ENCODE measurements at regions not wholly inside any gene's neighbourhood (a gene's known extent, or its start where the extent isn't known, plus 50 kb on each side); places are given as distances from the start of the nearest gene placed in this dataset.
"Not testable (repeated sequence)": the region's sequence is repeated elsewhere in the genome, so short reads cannot be mapped to it uniquely, and the experiment has no call there.

- H3K27me3 Mint-ChIP-seq (ENCODE audit: unreplicated experiment); DNase-seq (ENCODE audit: extremely low spot score, unreplicated experiment); H3K4me1 Mint-ChIP-seq (ENCODE audit: unreplicated experiment); H3K4me3 Mint-ChIP-seq (ENCODE audit: unreplicated experiment); H3K36me3 Mint-ChIP-seq (ENCODE audit: unreplicated experiment); H3K9me3 Mint-ChIP-seq (ENCODE audit: unreplicated experiment); H3K27ac Mint-ChIP-seq (ENCODE audit: unreplicated experiment): not testable (repeated sequence)
Observed at GRCh38 chr1:83142802-83143201, 856.1 kb downstream of the TTLL7 start.

GRCh38 chr1:83135524-83136157 is 863.3 kb downstream of the TTLL7 start:
- not testable (repeated sequence) for H3K4me3 Mint-ChIP-seq (ENCODE audit: unreplicated experiment); H3K27ac Mint-ChIP-seq (ENCODE audit: unreplicated experiment); H3K9me3 Mint-ChIP-seq (ENCODE audit: unreplicated experiment); DNase-seq (ENCODE audit: extremely low spot score, unreplicated experiment); H3K4me1 Mint-ChIP-seq (ENCODE audit: unreplicated experiment); H3K27me3 Mint-ChIP-seq (ENCODE audit: unreplicated experiment); H3K36me3 Mint-ChIP-seq (ENCODE audit: unreplicated experiment)

GRCh38 chr1:83134322-83135014 is 864.5 kb downstream of the TTLL7 start:
- not testable (repeated sequence) for H3K36me3 Mint-ChIP-seq (ENCODE audit: unreplicated experiment); H3K27me3 Mint-ChIP-seq (ENCODE audit: unreplicated experiment); H3K9me3 Mint-ChIP-seq (ENCODE audit: unreplicated experiment); H3K4me3 Mint-ChIP-seq (ENCODE audit: unreplicated experiment); H3K27ac Mint-ChIP-seq (ENCODE audit: unreplicated experiment); DNase-seq (ENCODE audit: extremely low spot score, unreplicated experiment); H3K4me1 Mint-ChIP-seq (ENCODE audit: unreplicated experiment)

GRCh38 chr1:83131692-83131955 is 867.3 kb downstream of the TTLL7 start:
- H3K27ac Mint-ChIP-seq (ENCODE audit: unreplicated experiment), result no peak overlapping the region
- peaks cover 3% of the 10 kb centered on the region for H3K4me1 Mint-ChIP-seq (ENCODE audit: unreplicated experiment)
- no peak for DNase-seq (ENCODE audit: extremely low spot score, unreplicated experiment)
- H3K36me3 Mint-ChIP-seq (ENCODE audit: unreplicated experiment), result no peaks in the 10 kb centered on the region
- no peaks in the 10 kb centered on the region for H3K9me3 Mint-ChIP-seq (ENCODE audit: unreplicated experiment)
- H3K4me3 Mint-ChIP-seq (ENCODE audit: unreplicated experiment), result no peak overlapping the region
- no peaks in the 10 kb centered on the region for H3K27me3 Mint-ChIP-seq (ENCODE audit: unreplicated experiment)
- no peak for TF ChIP-seq CTCF (IDR thresholded peaks at IDR 0.05)

GRCh38 chr1:83130886-83131691 is 867.8 kb downstream of the TTLL7 start:
- no peaks in the 10 kb centered on the region for H3K27me3 Mint-ChIP-seq (ENCODE audit: unreplicated experiment)
- no peaks in the 10 kb centered on the region for H3K36me3 Mint-ChIP-seq (ENCODE audit: unreplicated experiment)
- peaks cover 1% of the 10 kb centered on the region for H3K4me1 Mint-ChIP-seq (ENCODE audit: unreplicated experiment)
- H3K4me3 Mint-ChIP-seq (ENCODE audit: unreplicated experiment), result no peak overlapping the region
- H3K9me3 Mint-ChIP-seq (ENCODE audit: unreplicated experiment), result no peaks in the 10 kb centered on the region
- DNase-seq (ENCODE audit: extremely low spot score, unreplicated experiment), result no peak
- no peak overlapping the region for H3K27ac Mint-ChIP-seq (ENCODE audit: unreplicated experiment)
- no peak for TF ChIP-seq CTCF (IDR thresholded peaks at IDR 0.05)

- Mint-ChIP-seq H3K27ac (ENCODE audit: unreplicated experiment) (no peak overlapping the region), H3K9me3 (ENCODE audit: unreplicated experiment) (no peaks in the 10 kb centered on the region), H3K4me3 (ENCODE audit: unreplicated experiment) (no peak overlapping the region), H3K27me3 (ENCODE audit: unreplicated experiment) (no peaks in the 10 kb centered on the region), H3K4me1 (ENCODE audit: unreplicated experiment) (no peaks in the 10 kb centered on the region), H3K36me3 (ENCODE audit: unreplicated experiment) (no peaks in the 10 kb centered on the region)
- no peak for TF ChIP-seq CTCF (IDR thresholded peaks at IDR 0.05)
- no peak for DNase-seq (ENCODE audit: extremely low spot score, unreplicated experiment)
Observed at GRCh38 chr1:83129107-83129506, 869.8 kb downstream of the TTLL7 start.

Measured in osteocyte (in vitro differentiated cells).